Body of pancreas (tissue), 4 donors: ENCODE measurements at regions not wholly inside any gene's neighbourhood (a gene's known extent, or its start where the extent isn't known, plus 50 kb on each side); places are given as distances from the start of the nearest gene placed in this dataset.

Source experiments
- CTCF ChIP-seq, 7 experiments: fragments of 450-650 bp in 4 of 7; fragments of 200-600 bp in 3 of 7; sonication (generic) in 3 of 7; IDR thresholded peaks; one replicate each; pipeline ENCODE4 v1.5.1; 2016 to 2019; ENCODE audit warnings: antibody characterized with exemption in 7 of 7
- POLR2A ChIP-seq, 3 donors: fragments of 450-650 bp; IDR thresholded peaks; one replicate each; pipeline ENCODE4 v1.6.1; 2016; ENCODE audit warnings: antibody characterized with exemption in 3 of 3, mild to moderate bottlenecking in 2 of 3

- TF ChIP-seq CTCF (IDR thresholded peaks at IDR 0.05) (no peak), POLR2A (IDR thresholded peaks at IDR 0.05) (no peak)
Measured at GRCh38 chr7:118862740-118863139, 638.2 kb downstream of the ANKRD7 start.
